Fibroblast of mammary gland (primary cell): ENCODE measurements at regions not wholly inside any gene's neighbourhood (a gene's known extent, or its start where the extent isn't known, plus 50 kb on each side); places are given as distances from the start of the nearest gene placed in this dataset.

Experiments
- DNase-seq: peaks from one replicate; pipeline ENCODE4 v3.0.0-alpha.2; 2010; ENCODE audit warnings: low read depth
- H3K4me3 ChIP-seq: 2 replicates; pipeline ENCODE4 v1.5.1; 2011; ENCODE audit warnings: low read depth, mild to moderate bottlenecking, low read length, moderate library complexity; ENCODE audit not compliant: control insufficient read depth
- CTCF ChIP-seq: conservative IDR thresholded peaks from 2 replicates; pipeline ENCODE4 v1.5.1; 2011; ENCODE audit warnings: low read depth, low read length, inconsistent platforms; ENCODE audit not compliant: control insufficient read depth, insufficient read depth

- DNase-seq: no peak
- H3K4me3 ChIP-seq: no peak overlapping the region
- no peak for TF ChIP-seq CTCF
Observed at GRCh38 chr1:187947359-187947758, 1118.6 kb downstream of the PLA2G4A start.

- no peak for TF ChIP-seq CTCF
- DNase-seq: no peak
- H3K4me3 ChIP-seq: no peak overlapping the region
Observed at GRCh38 chr1:187948170-187948794, 1119.5 kb downstream of the PLA2G4A start.

GRCh38 chr1:187949567-187949966 is 1120.8 kb downstream of the PLA2G4A start:
- no peak for TF ChIP-seq CTCF
- no peak for DNase-seq
- no peak overlapping the region for H3K4me3 ChIP-seq

GRCh38 chr1:187951817-187952216 is 1123.1 kb downstream of the PLA2G4A start:
- DNase-seq: no peak
- H3K4me3 ChIP-seq: no peak overlapping the region
- TF ChIP-seq CTCF: no peak

GRCh38 chr1:187952446-187952845 is 1123.7 kb downstream of the PLA2G4A start:
- DNase-seq: no peak
- TF ChIP-seq CTCF: no peak
- no peak overlapping the region for H3K4me3 ChIP-seq

GRCh38 chr1:187956975-187957374 is 1128.2 kb downstream of the PLA2G4A start:
- TF ChIP-seq CTCF: no peak
- DNase-seq: no peak

GRCh38 chr1:187958207-187958606 is 1129.5 kb downstream of the PLA2G4A start:
- DNase-seq: no peak
- TF ChIP-seq CTCF: no peak
- no peak overlapping the region for H3K4me3 ChIP-seq

More at GRCh38 chr1:187956975-187957374, 1128.2 kb downstream of the PLA2G4A start:
- H3K4me3 ChIP-seq: no peak overlapping the region
